ENCODE measurements at regions not wholly inside any gene's neighbourhood (a gene's known extent, or its start where the extent isn't known, plus 50 kb on each side); places are given as distances from the start of the nearest gene placed in this dataset.
A peak's percentile ranks its signal among the peaks of the same experiment; 100 is the strongest.
"Not testable (repeated sequence)": the region's sequence is repeated elsewhere in the genome, so short reads cannot be mapped to it uniquely, and the experiment has no call there.

DNA sequence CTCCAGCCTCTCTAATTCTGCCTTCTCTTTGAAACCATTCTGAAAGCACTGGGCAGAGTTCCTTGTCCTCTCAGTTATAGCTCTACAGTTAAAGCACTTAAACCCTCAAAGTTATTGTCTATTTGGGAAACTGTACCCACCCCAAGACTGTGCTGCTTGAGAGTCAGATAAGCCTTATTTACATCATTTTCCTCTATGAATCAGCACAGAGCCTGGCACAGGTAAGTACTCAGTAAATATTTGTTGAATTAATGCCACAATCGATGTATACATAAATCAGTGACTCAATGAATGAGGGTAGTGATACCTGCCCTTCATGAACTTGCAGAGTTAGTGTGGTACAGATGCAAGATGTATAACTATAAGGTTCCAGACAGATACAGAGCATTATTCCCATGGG is 549.4 kb upstream of the KLF4 start:
- intact Hi-C loops (cut with DNase I): no loop called here
- TF ChIP-seq, protein P1, sequence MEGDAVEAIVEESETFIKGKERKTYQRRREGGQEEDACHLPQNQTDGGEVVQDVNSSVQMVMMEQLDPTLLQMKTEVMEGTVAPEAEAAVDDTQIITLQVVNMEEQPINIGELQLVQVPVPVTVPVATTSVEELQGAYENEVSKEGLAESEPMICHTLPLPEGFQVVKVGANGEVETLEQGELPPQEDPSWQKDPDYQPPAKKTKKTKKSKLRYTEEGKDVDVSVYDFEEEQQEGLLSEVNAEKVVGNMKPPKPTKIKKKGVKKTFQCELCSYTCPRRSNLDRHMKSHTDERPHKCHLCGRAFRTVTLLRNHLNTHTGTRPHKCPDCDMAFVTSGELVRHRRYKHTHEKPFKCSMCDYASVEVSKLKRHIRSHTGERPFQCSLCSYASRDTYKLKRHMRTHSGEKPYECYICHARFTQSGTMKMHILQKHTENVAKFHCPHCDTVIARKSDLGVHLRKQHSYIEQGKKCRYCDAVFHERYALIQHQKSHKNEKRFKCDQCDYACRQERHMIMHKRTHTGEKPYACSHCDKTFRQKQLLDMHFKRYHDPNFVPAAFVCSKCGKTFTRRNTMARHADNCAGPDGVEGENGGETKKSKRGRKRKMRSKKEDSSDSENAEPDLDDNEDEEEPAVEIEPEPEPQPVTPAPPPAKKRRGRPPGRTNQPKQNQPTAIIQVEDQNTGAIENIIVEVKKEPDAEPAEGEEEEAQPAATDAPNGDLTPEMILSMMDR (IDR thresholded peaks at IDR 0.05): no peak
- TF ChIP-seq POLR2AphosphoS5 (IDR thresholded peaks at IDR 0.05) (no peak), EP300 (IDR thresholded peaks at IDR 0.05) (no peak), POLR2A (IDR thresholded peaks at IDR 0.05; ENCODE audit: low read depth) (no peak)
- Histone ChIP-seq H3K9me3 (peaks cover 0 to 9% (median 7%) of the 10 kb centered on the region in 4 donors), H3K27me3 (no peaks in the 10 kb centered on the region), H3K4me3 (no peak overlapping the region), H3K4me1 (peaks cover 0 to 25% (median 22%) of the 10 kb centered on the region in 4 donors), H3K36me3 (no peaks in the 10 kb centered on the region), H3K27ac (replicated peaks in 1 of 4) (no peak overlapping the region)
- WGBS: 81% methylated on average over 1 of the region's 1 CpG
- DNase-seq (ENCODE audit: extremely low spot score): no peak

- H3K9me3 ChIP-seq: no peaks in the 10 kb centered on the region
- WGBS: 67% methylated on average over 1 of the region's 1 CpG
- TF ChIP-seq POLR2A (IDR thresholded peaks at IDR 0.05; ENCODE audit: low read depth) (no peak), EP300 (IDR thresholded peaks at IDR 0.05) (no peak), POLR2AphosphoS5 (IDR thresholded peaks at IDR 0.05) (no peak)
- TF ChIP-seq, protein P1 (IDR thresholded peaks at IDR 0.05): no peak
- no peaks in the 10 kb centered on the region for H3K27me3 ChIP-seq
- DNase-seq (ENCODE audit: extremely low spot score): peak; percentile 82
- H3K4me1 ChIP-seq: peaks cover 0 to 22% (median 16%) of the 10 kb centered on the region in 4 donors
- intact Hi-C loops (cut with DNase I): no loop called here
- H3K36me3 ChIP-seq: no peaks in the 10 kb centered on the region
- H3K4me3 ChIP-seq: no peak overlapping the region
- H3K27ac ChIP-seq (replicated peaks in 1 of 4): peak overlapping the region in 3 of 4 donors; percentile 9 to 52 (median 44)
Measured at GRCh38 chr9:108035487-108035886, 545.9 kb upstream of the KLF4 start.

DNA sequence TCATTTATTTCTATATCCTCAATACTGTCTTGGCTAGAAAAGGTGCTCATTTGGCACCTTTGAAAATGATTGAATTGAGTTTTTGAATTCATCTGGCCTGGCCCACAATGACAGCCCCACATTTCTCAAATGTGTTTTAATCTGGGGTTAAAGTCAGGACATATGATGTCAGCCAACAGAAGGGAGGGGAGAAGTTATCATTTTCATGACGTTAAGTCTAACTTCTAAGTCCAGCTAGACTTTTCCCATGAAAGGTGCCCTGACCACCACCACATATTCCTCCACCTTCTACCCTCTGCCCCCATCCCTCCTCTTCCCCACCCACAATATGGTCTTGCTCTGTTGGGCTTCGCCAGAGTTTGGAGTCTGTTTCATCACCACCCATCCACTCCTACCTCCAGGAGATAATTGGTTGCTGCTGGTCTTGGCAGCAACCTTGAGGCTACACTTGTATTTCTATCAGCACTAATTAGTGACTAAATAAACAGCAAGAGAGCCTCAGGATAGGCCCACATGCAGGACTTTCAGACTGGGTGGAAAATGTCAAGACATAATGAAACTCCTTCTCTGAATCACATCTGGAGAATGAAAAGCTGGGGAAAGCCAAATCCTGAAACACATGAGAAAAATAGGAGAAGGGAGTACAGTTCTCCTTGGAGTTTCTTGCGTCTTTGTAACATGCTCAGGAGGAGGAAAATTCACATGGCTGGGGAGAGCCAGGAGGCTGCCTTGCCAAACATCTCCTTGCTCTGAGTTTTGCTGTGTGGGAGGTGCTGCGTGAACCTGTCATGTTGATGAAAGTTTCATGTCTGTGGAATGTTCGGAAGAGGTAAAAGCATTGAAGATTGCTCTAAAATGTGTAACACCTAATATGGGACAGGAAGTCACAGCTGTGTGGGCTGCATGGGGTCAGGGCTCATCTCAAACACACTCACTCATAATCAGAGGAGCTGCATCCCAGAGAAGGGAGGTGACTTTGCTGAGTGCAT is 544.7 kb upstream of the KLF4 start:
- peak; percentile 92 for DNase-seq (ENCODE audit: extremely low spot score)
- peak overlapping the region; percentile 17 to 60 (median 48) for H3K27ac ChIP-seq (replicated peaks in 1 of 4)
- intact Hi-C loops (cut with DNase I): no loop called here

GRCh38 chr9:108032079-108032478 is 542.5 kb upstream of the KLF4 start:
- H3K36me3 ChIP-seq; H3K27me3 ChIP-seq; H3K9me3 ChIP-seq; H3K27ac ChIP-seq (replicated peaks in 1 of 4); H3K4me3 ChIP-seq; intact Hi-C loops (cut with DNase I); DNase-seq (ENCODE audit: extremely low spot score): not testable (repeated sequence)
- WGBS: 87% methylated on average over 9 of the region's 9 CpGs
- peaks cover 0 to 22% (median 16%) of the 10 kb centered on the region in 4 donors for H3K4me1 ChIP-seq

More for the DNA sequence above, 544.7 kb upstream of the KLF4 start:
- H3K36me3 ChIP-seq: no peaks in the 10 kb centered on the region
- no peaks in the 10 kb centered on the region for H3K27me3 ChIP-seq
- H3K4me3 ChIP-seq: no peak overlapping the region
- H3K9me3 ChIP-seq: no peaks in the 10 kb centered on the region
- WGBS: 43% methylated on average over 5 of the region's 5 CpGs
- H3K4me1 ChIP-seq: peaks cover 0 to 22% (median 16%) of the 10 kb centered on the region in 4 donors
- TF ChIP-seq POLR2AphosphoS5 (IDR thresholded peaks at IDR 0.05) (peak; percentile 52 to 64), POLR2A (IDR thresholded peaks at IDR 0.05; ENCODE audit: low read depth) (no peak)

GRCh38 chr9:108031221-108031620 is 541.7 kb upstream of the KLF4 start:
- H3K9me3 ChIP-seq; intact Hi-C loops (cut with DNase I); H3K36me3 ChIP-seq; H3K4me3 ChIP-seq; H3K27me3 ChIP-seq; H3K27ac ChIP-seq (replicated peaks in 1 of 4); DNase-seq (ENCODE audit: extremely low spot score): not testable (repeated sequence)
- 94% methylated on average over 11 of the region's 11 CpGs for WGBS
- peaks cover 0 to 22% (median 16%) of the 10 kb centered on the region in 4 donors for H3K4me1 ChIP-seq

DNA sequence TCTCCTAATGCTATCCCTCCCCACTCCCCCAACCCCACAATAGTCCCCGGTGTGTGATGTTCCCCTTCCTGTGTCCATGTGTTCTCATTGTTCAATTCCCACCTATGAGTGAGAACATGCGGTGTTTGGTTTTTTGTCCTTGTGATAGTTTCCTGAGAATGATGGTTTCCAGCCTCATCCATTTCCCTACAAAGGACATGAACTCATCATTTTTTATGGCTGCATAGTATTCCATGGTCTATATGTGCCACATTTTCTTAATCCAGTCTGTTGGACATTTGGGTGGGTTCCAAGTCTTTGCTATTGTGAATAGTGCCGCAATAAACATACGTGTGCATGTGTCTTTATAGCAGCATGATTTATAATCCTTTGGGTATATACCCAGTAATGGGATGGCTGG is 537.1 kb upstream of the KLF4 start:
- WGBS: 95% methylated on average over 4 of the region's 4 CpGs
- H3K27ac ChIP-seq (replicated peaks in 1 of 4); intact Hi-C loops (cut with DNase I); H3K4me3 ChIP-seq; H3K36me3 ChIP-seq; H3K9me3 ChIP-seq; H3K27me3 ChIP-seq; DNase-seq (ENCODE audit: extremely low spot score); H3K4me1 ChIP-seq: not testable (repeated sequence)
